Activated T-cell treated with anti-CD3 and anti-CD28 coated beads, Interleukin-2, amount 50 U/mL, for 72 hours (primary cell): ENCODE measurements at regions not wholly inside any gene's neighbourhood (a gene's known extent, or its start where the extent isn't known, plus 50 kb on each side); places are given as distances from the start of the nearest gene placed in this dataset.

Source experiments
- ATAC-seq, 2 donors: fragments of 150-1000 bp; cut with Tn5 transposase; replicated peaks in 1 of 2; 2 replicates each; pipeline ENCODE4 v1.10.0; 2021; ENCODE audit warnings: moderate library complexity in 2 of 2, mild to moderate bottlenecking in 1 of 2
- DNase-seq, 2 donors: peaks; one replicate each; pipeline ENCODE4 v3.0.0; 2021 to 2022; ENCODE audit warnings: mixed read lengths in 1 of 2
- H3K27ac Mint-ChIP-seq: one replicate; pipeline ENCODE4 v1.8.0; 2022; ENCODE audit warnings: mild to moderate bottlenecking, moderate library complexity, mixed read lengths
- H3K27me3 Mint-ChIP-seq: one replicate; pipeline ENCODE4 v1.8.0; 2022; ENCODE audit warnings: low read depth, mixed read lengths
- H3K36me3 Mint-ChIP-seq, 2 donors: one replicate each; pipeline ENCODE4 v1.8.0; 2022; ENCODE audit warnings: mixed read lengths in 2 of 2, mild to moderate bottlenecking in 1 of 2; ENCODE audit not compliant: insufficient read depth in 2 of 2
- H3K4me1 Mint-ChIP-seq: one replicate; pipeline ENCODE4 v1.8.0; 2022; ENCODE audit warnings: low read depth, mixed read lengths
- H3K4me3 Mint-ChIP-seq, 2 donors: one replicate each; pipeline ENCODE4 v1.8.0; 2022; ENCODE audit warnings: mild to moderate bottlenecking in 2 of 2, mixed read lengths in 2 of 2, moderate library complexity in 2 of 2
- H3K9me3 Mint-ChIP-seq, 2 donors: one replicate each; pipeline ENCODE4 v1.8.0; 2022; ENCODE audit warnings: mixed read lengths in 2 of 2

GRCh38 chr6:54017877-54018276, 93.4 kb upstream of the MLIP start:
- Mint-ChIP-seq H3K36me3 (no peaks in the 10 kb centered on the region), H3K27me3 (peaks cover 10% of the 10 kb centered on the region), H3K9me3 (no peaks in the 10 kb centered on the region), H3K27ac (no peak overlapping the region), H3K4me3 (no peak overlapping the region), H3K4me1 (no peaks in the 10 kb centered on the region)
- no peak for DNase-seq
- no peak for ATAC-seq

GRCh38 chr6:54018722-54019121, 92.5 kb upstream of the MLIP start:
- Mint-ChIP-seq H3K27me3 (peaks cover 10% of the 10 kb centered on the region), H3K4me1 (no peaks in the 10 kb centered on the region), H3K9me3 (no peaks in the 10 kb centered on the region), H3K36me3 (no peaks in the 10 kb centered on the region), H3K4me3 (no peak overlapping the region), H3K27ac (no peak overlapping the region)
- DNase-seq (no peak), ATAC-seq (no peak)

GRCh38 chr6:54019860-54020259, 91.4 kb upstream of the MLIP start:
- Mint-ChIP-seq H3K36me3 (no peaks in the 10 kb centered on the region), H3K27me3 (peaks cover 10% of the 10 kb centered on the region), H3K9me3 (no peaks in the 10 kb centered on the region)

GRCh38 chr6:54020334-54020733, 90.9 kb upstream of the MLIP start:
- no peaks in the 10 kb centered on the region for H3K9me3 Mint-ChIP-seq
- H3K4me1 Mint-ChIP-seq, result no peaks in the 10 kb centered on the region
- no peak for DNase-seq
- H3K27me3 Mint-ChIP-seq, result peaks cover 10% of the 10 kb centered on the region
- H3K36me3 Mint-ChIP-seq, result no peaks in the 10 kb centered on the region
- ATAC-seq, result no peak
- no peak overlapping the region for H3K27ac Mint-ChIP-seq
- H3K4me3 Mint-ChIP-seq, result no peak overlapping the region

More at GRCh38 chr6:54019860-54020259, 91.4 kb upstream of the MLIP start:
- Mint-ChIP-seq H3K27ac (no peak overlapping the region), H3K4me3 (no peak overlapping the region), H3K4me1 (no peaks in the 10 kb centered on the region)
- DNase-seq, result no peak
- no peak for ATAC-seq

GRCh38 chr6:54026652-54027400, 84.4 kb upstream of the MLIP start:
- Mint-ChIP-seq H3K4me3 (no peak overlapping the region), H3K36me3 (no peaks in the 10 kb centered on the region), H3K4me1 (no peaks in the 10 kb centered on the region), H3K9me3 (peaks cover 0 to 1% of the 10 kb centered on the region in 2 donors), H3K27me3 (no peaks in the 10 kb centered on the region), H3K27ac (no peak overlapping the region)
- DNase-seq (no peak), ATAC-seq (no peak)

- Mint-ChIP-seq H3K27me3 (no peaks in the 10 kb centered on the region), H3K36me3 (no peaks in the 10 kb centered on the region), H3K9me3 (peaks cover 0 to 1% of the 10 kb centered on the region in 2 donors), H3K27ac (no peak overlapping the region), H3K4me3 (no peak overlapping the region), H3K4me1 (no peaks in the 10 kb centered on the region)
- no peak for ATAC-seq
- DNase-seq, result no peak
Measured at GRCh38 chr6:54028170-54028569, 83.1 kb upstream of the MLIP start.

- no peaks in the 10 kb centered on the region for H3K36me3 Mint-ChIP-seq
- no peak for ATAC-seq
- DNase-seq, result no peak
- no peak overlapping the region for H3K27ac Mint-ChIP-seq
- H3K4me3 Mint-ChIP-seq, result no peak overlapping the region
- no peaks in the 10 kb centered on the region for H3K27me3 Mint-ChIP-seq
- no peaks in the 10 kb centered on the region for H3K4me1 Mint-ChIP-seq
- peaks cover 0 to 1% of the 10 kb centered on the region in 2 donors for H3K9me3 Mint-ChIP-seq
Measured at GRCh38 chr6:54029187-54029586, 82.1 kb upstream of the MLIP start.

- Mint-ChIP-seq H3K27ac (no peak overlapping the region), H3K9me3 (peaks cover 0 to 1% of the 10 kb centered on the region in 2 donors), H3K4me3 (no peak overlapping the region), H3K4me1 (no peaks in the 10 kb centered on the region), H3K36me3 (no peaks in the 10 kb centered on the region), H3K27me3 (no peaks in the 10 kb centered on the region)
- no peak for ATAC-seq
- no peak for DNase-seq
Measured at GRCh38 chr6:54031169-54031568, 80.1 kb upstream of the MLIP start.

- DNase-seq, result no peak
- H3K27me3 Mint-ChIP-seq, result no peaks in the 10 kb centered on the region
- H3K36me3 Mint-ChIP-seq, result no peaks in the 10 kb centered on the region
- H3K27ac Mint-ChIP-seq, result no peak overlapping the region
- peaks cover 0 to 4% of the 10 kb centered on the region in 2 donors for H3K9me3 Mint-ChIP-seq
- no peak overlapping the region for H3K4me3 Mint-ChIP-seq
- H3K4me1 Mint-ChIP-seq, result no peaks in the 10 kb centered on the region
- ATAC-seq, result no peak
Measured at GRCh38 chr6:54037277-54037779, 73.9 kb upstream of the MLIP start.

- H3K9me3 Mint-ChIP-seq, result peaks cover 0 to 4% of the 10 kb centered on the region in 2 donors
- no peaks in the 10 kb centered on the region for H3K27me3 Mint-ChIP-seq
- DNase-seq (no peak), ATAC-seq (no peak)
- H3K4me1 Mint-ChIP-seq, result no peaks in the 10 kb centered on the region
- no peak overlapping the region for H3K4me3 Mint-ChIP-seq
- H3K27ac Mint-ChIP-seq, result no peak overlapping the region
- no peaks in the 10 kb centered on the region for H3K36me3 Mint-ChIP-seq
Measured at GRCh38 chr6:54040545-54040944, 70.7 kb upstream of the MLIP start.

- peaks cover 0 to 4% of the 10 kb centered on the region in 2 donors for H3K9me3 Mint-ChIP-seq
- ATAC-seq (no peak), DNase-seq (no peak)
- H3K4me1 Mint-ChIP-seq, result no peaks in the 10 kb centered on the region
- H3K4me3 Mint-ChIP-seq, result no peak overlapping the region
- H3K36me3 Mint-ChIP-seq, result no peaks in the 10 kb centered on the region
- no peaks in the 10 kb centered on the region for H3K27me3 Mint-ChIP-seq
- H3K27ac Mint-ChIP-seq, result no peak overlapping the region
Measured at GRCh38 chr6:54041239-54041638, 70.0 kb upstream of the MLIP start.

GRCh38 chr6:54043360-54043759, 67.9 kb upstream of the MLIP start:
- no peak for DNase-seq
- ATAC-seq, result no peak
- Mint-ChIP-seq H3K4me1 (no peaks in the 10 kb centered on the region), H3K4me3 (no peak overlapping the region), H3K9me3 (peaks cover 0 to 4% of the 10 kb centered on the region in 2 donors), H3K36me3 (no peaks in the 10 kb centered on the region), H3K27me3 (no peaks in the 10 kb centered on the region), H3K27ac (no peak overlapping the region)

- H3K9me3 Mint-ChIP-seq, result peaks cover 0 to 4% of the 10 kb centered on the region in 2 donors
- no peak overlapping the region for H3K4me3 Mint-ChIP-seq
- ATAC-seq (no peak), DNase-seq (no peak)
- no peaks in the 10 kb centered on the region for H3K4me1 Mint-ChIP-seq
- H3K27me3 Mint-ChIP-seq, result no peaks in the 10 kb centered on the region
- H3K36me3 Mint-ChIP-seq, result no peaks in the 10 kb centered on the region
- no peak overlapping the region for H3K27ac Mint-ChIP-seq
Measured at GRCh38 chr6:54044059-54044458, 67.2 kb upstream of the MLIP start.

- Mint-ChIP-seq H3K27ac (no peak overlapping the region), H3K27me3 (no peaks in the 10 kb centered on the region), H3K4me3 (no peak overlapping the region), H3K36me3 (no peaks in the 10 kb centered on the region), H3K4me1 (no peaks in the 10 kb centered on the region), H3K9me3 (no peaks in the 10 kb centered on the region)
- DNase-seq (no peak), ATAC-seq (no peak)
Measured at GRCh38 chr6:54048782-54049181, 62.5 kb upstream of the MLIP start.
